ENCODE measurements at regions not wholly inside any gene's neighbourhood (a gene's known extent, or its start where the extent isn't known, plus 50 kb on each side); places are given as distances from the start of the nearest gene placed in this dataset.
A peak's percentile ranks its signal among the peaks of the same experiment; 100 is the strongest.

DNA sequence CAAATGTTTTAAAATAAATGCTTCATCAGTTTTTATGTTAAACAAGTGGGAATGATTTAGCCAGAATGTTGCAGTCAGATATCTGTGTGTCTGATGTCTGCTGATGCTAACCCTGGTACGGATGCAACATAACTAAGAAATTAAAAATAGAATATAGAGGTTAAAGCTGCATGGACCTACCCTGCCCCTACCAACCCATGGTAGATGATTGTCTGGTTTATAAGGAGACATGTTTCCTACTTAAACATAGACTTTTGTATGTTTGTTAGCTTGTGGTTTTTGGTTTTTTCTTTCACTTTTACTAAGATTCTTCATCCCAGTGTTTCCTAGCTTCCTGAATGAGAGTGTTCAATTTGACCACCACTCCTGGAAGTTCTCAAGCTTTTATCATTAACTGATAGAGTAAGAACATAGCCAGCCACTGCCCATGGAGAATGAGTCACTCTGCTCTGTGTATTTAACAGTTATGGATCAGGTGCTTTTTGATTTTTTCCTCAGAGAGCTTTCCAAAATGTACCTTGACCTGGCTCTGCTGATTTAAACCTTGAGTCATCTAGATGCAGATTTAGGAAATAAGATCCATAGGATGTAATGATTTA is 70.7 kb upstream of the VEPH1 start:
- DNase-seq: no peak

DNA sequence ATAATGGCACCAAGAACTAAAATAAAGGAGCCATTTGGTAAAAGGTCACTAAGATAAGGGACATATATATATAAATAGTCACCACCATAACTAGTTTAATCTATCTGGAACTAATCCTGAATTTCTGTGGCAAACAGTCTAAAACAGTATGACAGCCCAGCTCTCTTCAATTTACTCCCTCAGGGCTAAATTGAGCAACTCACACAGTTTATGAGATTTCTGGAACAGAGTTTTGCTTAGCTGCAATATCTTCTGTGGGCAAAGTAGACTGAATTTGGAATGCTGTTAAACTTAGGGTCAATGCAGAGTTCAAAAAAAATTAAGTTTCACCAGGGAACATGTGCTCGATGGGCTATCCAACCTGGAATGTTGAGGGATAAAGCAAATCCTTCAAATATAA is 70.1 kb upstream of the VEPH1 start:
- no peak for DNase-seq

DNA sequence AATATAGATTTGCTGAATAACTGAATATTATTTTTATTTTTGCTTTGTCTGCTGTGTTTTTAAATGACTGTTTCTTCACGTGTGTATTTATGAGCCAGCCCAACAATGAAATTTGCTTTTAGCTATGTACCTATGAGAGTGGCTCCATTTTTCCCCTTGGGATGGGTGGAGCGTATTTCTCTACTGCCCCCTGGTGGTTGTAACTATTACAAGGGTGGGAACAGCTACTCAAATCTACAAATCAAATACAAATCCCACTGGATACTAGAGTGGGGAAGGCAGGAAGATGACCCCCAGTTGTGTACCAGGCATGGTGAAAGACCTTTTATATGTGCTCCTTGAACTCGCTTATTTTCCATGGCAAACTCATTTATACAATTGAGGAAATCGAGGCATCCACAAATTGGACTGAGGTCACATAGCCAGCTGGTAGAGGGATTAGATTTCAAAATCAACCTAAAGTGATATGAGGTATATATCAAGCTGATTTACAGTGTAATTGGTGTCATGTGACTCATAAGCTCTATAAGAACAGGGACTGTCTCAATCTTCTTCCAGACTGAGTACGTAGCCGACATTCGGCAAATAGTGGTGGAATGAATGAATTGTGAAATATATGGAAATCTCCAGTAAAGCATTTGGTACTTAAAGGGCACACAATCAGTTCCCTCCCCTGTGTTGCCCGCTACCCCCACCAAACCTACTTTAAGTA is 69.5 kb upstream of the VEPH1 start:
- peak in 1 of 2 donors; percentile 24 for DNase-seq

DNA sequence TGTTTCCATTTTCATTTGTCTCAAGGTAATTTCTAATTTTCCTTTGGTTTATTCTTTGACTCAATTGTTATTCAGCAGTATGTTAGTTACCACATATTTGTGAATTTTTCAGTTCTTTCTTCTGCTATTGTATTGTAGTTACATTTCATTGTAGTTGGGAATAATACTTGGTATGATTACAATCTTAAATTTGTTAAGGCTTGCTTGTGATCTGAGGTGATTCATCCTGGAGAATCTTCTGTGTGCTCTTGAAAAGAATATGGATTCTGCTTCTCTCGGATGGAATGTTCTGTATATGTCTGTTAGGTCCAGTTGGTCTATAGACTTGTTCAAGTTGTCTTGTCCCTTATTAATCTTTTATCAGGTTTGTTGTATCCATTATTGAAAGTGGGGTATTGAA is 63.4 kb upstream of the VEPH1 start:
- DNase-seq: no peak

DNA sequence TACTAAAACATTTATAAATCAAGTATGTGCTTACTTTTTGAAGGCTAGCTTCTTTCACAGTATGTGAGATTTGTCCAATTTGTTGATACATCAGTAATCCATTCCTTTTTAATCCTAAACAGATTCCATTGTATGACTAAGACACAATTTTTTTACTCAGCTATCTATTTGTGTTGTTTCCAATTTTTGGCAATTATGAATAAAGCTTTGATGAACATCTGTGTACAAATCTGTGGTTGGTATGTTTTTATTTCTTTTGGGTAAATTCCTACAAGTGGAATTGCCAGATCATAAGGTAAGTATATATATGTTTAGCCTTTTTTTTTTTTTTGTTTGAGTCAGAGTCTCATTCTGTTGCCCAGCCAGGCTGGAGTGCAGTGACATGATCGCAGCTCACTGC is 56.2 kb upstream of the VEPH1 start:
- DNase-seq: no peak
